Panc1 (cell line): ENCODE measurements at regions not wholly inside any gene's neighbourhood (a gene's known extent, or its start where the extent isn't known, plus 50 kb on each side); places are given as distances from the start of the nearest gene placed in this dataset.

Experiments
- ATAC-seq: fragments of 200-7000 bp; cut with Tn5 transposase; 2 replicates; pipeline ENCODE4 v1.9.1; 2020; ENCODE audit warnings: mild to moderate bottlenecking, moderate library complexity
- BruUV-seq: library from RNA; stranded (reverse); fragments of 400-500 nt; replicated peaks from 2 replicates; lab custom pipeline; 2021; lab: Mats Ljungman, UMichigan
- CTCF ChIA-PET: fragments of 300-600 bp; sonication (Branson Sonifier 250); formaldehyde crosslinking; loops from one replicate; lab custom pipeline; 2022; ENCODE audit warnings: antibody characterized with exemption; lab: Charles Lee
- POLR2A ChIA-PET: fragments of 300-600 bp; sonication (Branson Sonifier 250); formaldehyde crosslinking; loops from one replicate; lab custom pipeline; 2022; ENCODE audit warnings: antibody characterized with exemption; lab: Charles Lee
- DNase-seq: peaks from one replicate; pipeline ENCODE4 v3.0.0-alpha.2; 2010; ENCODE audit warnings: low read depth, low spot score
- H3K27ac ChIP-seq: 2 replicates; pipeline ENCODE4 v1.5.1; 2011; ENCODE audit warnings: mild to moderate bottlenecking, low read length, inconsistent platforms
- H3K27me3 ChIP-seq: fragments of 200-500 bp; sonication (Bioruptor generic); 2 replicates; pipeline ENCODE4 v1.6.0; 2014; ENCODE audit warnings: low read length, inconsistent platforms; ENCODE audit not compliant: control insufficient read depth, insufficient read depth
- H3K36me3 ChIP-seq: fragments of 200-500 bp; sonication (Bioruptor generic); 2 replicates; pipeline ENCODE4 v1.5.1; 2014; ENCODE audit warnings: inconsistent platforms, mild to moderate bottlenecking, low read length, moderate library complexity; ENCODE audit not compliant: control insufficient read depth, insufficient read depth
- H3K4me1 ChIP-seq: 2 replicates; pipeline ENCODE4 v1.5.1; 2011; ENCODE audit warnings: inconsistent platforms, mild to moderate bottlenecking, low read length, moderate library complexity; ENCODE audit not compliant: control insufficient read depth, insufficient read depth
- H3K4me3 ChIP-seq, 2 experiments: 2 replicates each; pipeline ENCODE4 v1.5.1; 2011 to 2012; ENCODE audit warnings: low read depth in 2 of 2, low read length in 2 of 2, mild to moderate bottlenecking in 2 of 2, inconsistent platforms in 1 of 2, moderate library complexity in 1 of 2
- H3K9me3 ChIP-seq: fragments of 200-500 bp; sonication (Bioruptor generic); 2 replicates; pipeline ENCODE4 v1.5.1; 2014; ENCODE audit warnings: low read depth, mild to moderate bottlenecking, inconsistent platforms, low read length, moderate library complexity; ENCODE audit not compliant: control insufficient read depth, insufficient read depth
- CTCF ChIP-seq: fragments of 450-650 bp; IDR thresholded peaks from 2 replicates; pipeline ENCODE4 v1.5.1; 2017; ENCODE audit warnings: mild to moderate bottlenecking
- POLR2AphosphoS5 ChIP-seq: IDR thresholded peaks from 2 replicates; pipeline ENCODE4 v1.6.1; 2012; ENCODE audit warnings: mild to moderate bottlenecking, low read depth, low read length, moderate library complexity
- REST ChIP-seq, 2 experiments: IDR thresholded peaks; 2 replicates each; pipeline ENCODE4 v1.6.1; 2011 to 2012; ENCODE audit warnings: low read depth in 2 of 2, control low read depth in 1 of 2, low read length in 1 of 2, mild to moderate bottlenecking in 1 of 2, moderate library complexity in 1 of 2; ENCODE audit not compliant: insufficient read depth in 1 of 2
- SIN3A ChIP-seq: IDR thresholded peaks from 2 replicates; pipeline ENCODE4 v1.6.1; 2012; ENCODE audit warnings: low read depth, mild to moderate bottlenecking, low read length, moderate library complexity, borderline replicate concordance; ENCODE audit not compliant: insufficient read depth
- TCF7L2 ChIP-seq: IDR thresholded peaks from 2 replicates; pipeline ENCODE4 v1.6.1; 2011; ENCODE audit warnings: mild to moderate bottlenecking, low read depth, low read length, inconsistent platforms
- in situ Hi-C: cut with HindIII; loops from 2 replicates; pipeline ENCODE4 v1.10.0; 2016; ENCODE audit warnings: low sequenced_read_pairs, low pct_unique_long_range_greater_than_20kb
- intact Hi-C: fragments of 100-400 bp; cut with micrococcal nuclease; formaldehyde crosslinking; loops from one replicate; pipeline ENCODE4 v1.10.0; 2022; ENCODE audit not compliant: unreplicated experiment

- no TSS peak for BruUV-seq
- in situ Hi-C loops (no loop called here), intact Hi-C loops (no loop called here)
- DNase-seq (no peak), ATAC-seq (no peak)
- CTCF ChIA-PET: no interaction called here
- Histone ChIP-seq H3K9me3 (no peaks in the 10 kb centered on the region), H3K36me3 (no peaks in the 10 kb centered on the region), H3K4me3 (no peak overlapping the region), H3K27me3 (no peaks in the 10 kb centered on the region), H3K27ac (no peak overlapping the region), H3K4me1 (no peaks in the 10 kb centered on the region)
- POLR2A ChIA-PET: no interaction called here
- TF ChIP-seq POLR2AphosphoS5: no peak
- TF ChIP-seq REST (IDR thresholded peaks at IDR 0.05; ENCODE audit: insufficient read depth in 1 of 2, low read depth in 2 of 2, low read length in 1 of 2): no peak
- TF ChIP-seq TCF7L2: no peak
- no peak for TF ChIP-seq CTCF
- TF ChIP-seq SIN3A: no peak
Observed at GRCh38 chr2:52145005-52145404, 1113.1 kb upstream of the NRXN1 start.

- ATAC-seq (no peak), DNase-seq (no peak)
- H3K9me3 ChIP-seq: no peaks in the 10 kb centered on the region
- in situ Hi-C loops: no loop called here
- ChIA-PET POLR2A (no interaction called here), CTCF (no interaction called here)
- intact Hi-C loops: no loop called here
- no peak overlapping the region for H3K4me3 ChIP-seq
- H3K4me1 ChIP-seq: no peaks in the 10 kb centered on the region
- H3K27me3 ChIP-seq: no peaks in the 10 kb centered on the region
- H3K27ac ChIP-seq: no peak overlapping the region
- H3K36me3 ChIP-seq: no peaks in the 10 kb centered on the region
- no peak for TF ChIP-seq SIN3A
- TF ChIP-seq POLR2AphosphoS5: no peak
- TF ChIP-seq REST (IDR thresholded peaks at IDR 0.05; ENCODE audit: insufficient read depth in 1 of 2, low read depth in 2 of 2, low read length in 1 of 2): no peak
- TF ChIP-seq CTCF: no peak
- TF ChIP-seq TCF7L2: no peak
- no TSS peak for BruUV-seq
Observed at GRCh38 chr2:52144590-52144989, 1112.7 kb upstream of the NRXN1 start.
